ENCODE measurements at regions not wholly inside any gene's neighbourhood (a gene's known extent, or its start where the extent isn't known, plus 50 kb on each side); places are given as distances from the start of the nearest gene placed in this dataset.
"Not testable (repeated sequence)": the region's sequence is repeated elsewhere in the genome, so short reads cannot be mapped to it uniquely, and the experiment has no call there.

- DNase-seq = no peak
Observed at GRCh38 chr4:125262502-125262901, 52.3 kb upstream of the FAT4 start.

GRCh38 chr4:125262079-125262478 lies 52.7 kb upstream of the FAT4 start:
- DNase-seq = no peak

- DNase-seq = no peak
Observed at GRCh38 chr4:125254106-125254505, 60.6 kb upstream of the FAT4 start.

- peak; percentile 34 for DNase-seq
Observed at GRCh38 chr4:125244848-125245450, 69.8 kb upstream of the FAT4 start.

- DNase-seq = no peak
Observed at GRCh38 chr4:125243789-125244397, 70.9 kb upstream of the FAT4 start.

GRCh38 chr4:125235971-125236370 lies 78.8 kb upstream of the FAT4 start:
- peak; percentile 20 for DNase-seq

- no peak for DNase-seq
Observed at GRCh38 chr4:125231661-125232060, 83.1 kb upstream of the FAT4 start.

- DNase-seq = no peak
Observed at GRCh38 chr4:125229596-125230058, 85.1 kb upstream of the FAT4 start.

GRCh38 chr4:125225806-125226205 lies 88.9 kb upstream of the FAT4 start:
- no peak for DNase-seq

- no peak for DNase-seq
Observed at GRCh38 chr4:125200556-125200955, 114.2 kb upstream of the FAT4 start.

GRCh38 chr4:125198916-125199315 lies 115.8 kb upstream of the FAT4 start:
- DNase-seq = no peak

GRCh38 chr4:125191874-125192459 lies 122.8 kb upstream of the FAT4 start:
- not testable (repeated sequence) for DNase-seq

- DNase-seq = no peak
Observed at GRCh38 chr4:125191232-125191631, 123.5 kb upstream of the FAT4 start.

- no peak for DNase-seq
Observed at GRCh38 chr4:125187226-125188176, 127.3 kb upstream of the FAT4 start.

GRCh38 chr4:125184116-125184515 lies 130.6 kb upstream of the FAT4 start:
- no peak for DNase-seq

GRCh38 chr4:125181804-125182203 lies 133.0 kb upstream of the FAT4 start:
- DNase-seq = no peak

- DNase-seq = no peak
Observed at GRCh38 chr4:125179727-125180126, 135.0 kb upstream of the FAT4 start.

GRCh38 chr4:125169192-125169591 lies 145.6 kb upstream of the FAT4 start:
- no peak for DNase-seq

- DNase-seq = no peak
Observed at GRCh38 chr4:125168531-125168930, 146.2 kb upstream of the FAT4 start.

- DNase-seq = not testable (repeated sequence)
Observed at GRCh38 chr4:125166012-125166411, 148.7 kb upstream of the FAT4 start.

GRCh38 chr4:125159001-125159400 lies 155.8 kb upstream of the FAT4 start:
- DNase-seq = no peak

- DNase-seq = no peak
Observed at GRCh38 chr4:125155251-125155650, 159.5 kb upstream of the FAT4 start.

GRCh38 chr4:125140966-125141495 lies 173.7 kb upstream of the FAT4 start:
- no peak for DNase-seq

Measured in midbrain (tissue), 1 donor.